ENCODE measurements at regions not wholly inside any gene's neighbourhood (a gene's known extent, or its start where the extent isn't known, plus 50 kb on each side); places are given as distances from the start of the nearest gene placed in this dataset.

GRCh38 chr13:59607780-59608233, 555.9 kb downstream of the DIAPH3 start:
- DNase-seq = no peak

- DNase-seq = no peak
Measured at GRCh38 chr13:59609421-59609820, 554.3 kb downstream of the DIAPH3 start.

Measured in SHP77 (cell line).